Astrocyte of the spinal cord (primary cell): ENCODE measurements at regions not wholly inside any gene's neighbourhood (a gene's known extent, or its start where the extent isn't known, plus 50 kb on each side); places are given as distances from the start of the nearest gene placed in this dataset.
A peak's percentile ranks its signal among the peaks of the same experiment; 100 is the strongest.

ENCODE experiments used
- DNase-seq: peaks from one replicate; pipeline ENCODE4 v3.0.0; 2011; ENCODE audit warnings: low read depth, low spot score
- H3K4me3 ChIP-seq: 2 replicates; pipeline ENCODE4 v1.5.1; 2011; ENCODE audit warnings: low read depth, mild to moderate bottlenecking, low read length, moderate library complexity
- in situ Hi-C: cut with HindIII; loops from 2 replicates; pipeline ENCODE4 v1.10.0; 2017; ENCODE audit warnings: low sequenced_read_pairs
- TF ChIP-seq, protein P1 (sequence below): IDR thresholded peaks from 2 replicates; pipeline ENCODE4 v1.5.1; 2012; ENCODE audit warnings: low read depth, mild to moderate bottlenecking, low read length, inconsistent platforms

DNA sequence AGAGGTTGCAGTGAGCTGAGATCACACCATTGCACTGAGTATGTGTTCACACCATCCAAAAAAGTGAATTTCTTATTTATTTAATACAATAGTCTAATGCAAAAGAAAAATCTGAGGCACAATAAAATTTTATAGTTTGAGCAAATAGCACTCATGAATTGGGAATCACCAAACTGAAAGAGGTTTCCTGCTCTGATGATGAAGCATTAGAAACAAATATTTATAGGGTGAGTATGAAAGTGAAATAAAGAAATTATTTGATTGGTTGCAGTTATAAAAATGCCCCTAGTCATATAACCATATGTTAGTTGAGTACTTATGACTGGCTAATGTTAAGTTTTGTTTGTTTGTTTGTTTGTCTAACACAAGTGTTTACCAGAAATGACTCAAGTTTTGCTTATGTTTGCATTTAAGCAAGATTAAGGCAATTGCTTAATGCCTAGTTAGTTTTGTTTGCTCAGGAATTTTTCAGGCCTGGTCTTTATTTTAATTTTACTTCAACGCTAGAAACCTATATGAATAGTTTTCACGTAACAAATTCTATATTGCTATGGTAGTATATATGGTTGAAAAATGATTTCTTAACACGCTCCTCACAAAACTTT is 151.5 kb upstream of the FAM83B start:
- no peak for DNase-seq
- TF ChIP-seq, protein P1, sequence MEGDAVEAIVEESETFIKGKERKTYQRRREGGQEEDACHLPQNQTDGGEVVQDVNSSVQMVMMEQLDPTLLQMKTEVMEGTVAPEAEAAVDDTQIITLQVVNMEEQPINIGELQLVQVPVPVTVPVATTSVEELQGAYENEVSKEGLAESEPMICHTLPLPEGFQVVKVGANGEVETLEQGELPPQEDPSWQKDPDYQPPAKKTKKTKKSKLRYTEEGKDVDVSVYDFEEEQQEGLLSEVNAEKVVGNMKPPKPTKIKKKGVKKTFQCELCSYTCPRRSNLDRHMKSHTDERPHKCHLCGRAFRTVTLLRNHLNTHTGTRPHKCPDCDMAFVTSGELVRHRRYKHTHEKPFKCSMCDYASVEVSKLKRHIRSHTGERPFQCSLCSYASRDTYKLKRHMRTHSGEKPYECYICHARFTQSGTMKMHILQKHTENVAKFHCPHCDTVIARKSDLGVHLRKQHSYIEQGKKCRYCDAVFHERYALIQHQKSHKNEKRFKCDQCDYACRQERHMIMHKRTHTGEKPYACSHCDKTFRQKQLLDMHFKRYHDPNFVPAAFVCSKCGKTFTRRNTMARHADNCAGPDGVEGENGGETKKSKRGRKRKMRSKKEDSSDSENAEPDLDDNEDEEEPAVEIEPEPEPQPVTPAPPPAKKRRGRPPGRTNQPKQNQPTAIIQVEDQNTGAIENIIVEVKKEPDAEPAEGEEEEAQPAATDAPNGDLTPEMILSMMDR = no peak
- H3K4me3 ChIP-seq = no peak overlapping the region
- in situ Hi-C loops = no loop called here

DNA sequence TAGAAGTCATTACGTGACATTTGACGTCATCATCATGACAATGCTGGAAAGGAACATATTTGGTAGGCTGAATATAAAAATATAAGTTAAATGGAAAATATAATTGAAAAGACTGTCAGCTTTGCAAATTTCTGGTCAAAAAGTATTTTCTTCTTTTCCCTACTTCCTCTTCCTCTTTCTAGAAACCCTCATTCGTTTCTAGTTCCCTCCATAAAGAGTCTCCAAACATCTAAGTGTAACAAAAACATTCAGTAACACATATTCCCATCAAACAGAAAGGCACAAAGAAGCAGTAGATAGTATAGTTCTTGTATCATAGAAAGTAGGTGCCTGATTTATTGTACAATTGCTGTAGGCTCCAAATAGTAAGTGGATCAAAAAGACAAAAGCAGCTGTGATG is 150.8 kb upstream of the FAM83B start:
- in situ Hi-C loops = no loop called here
- DNase-seq = no peak
- TF ChIP-seq, protein P1 = no peak
- no peak overlapping the region for H3K4me3 ChIP-seq

DNA sequence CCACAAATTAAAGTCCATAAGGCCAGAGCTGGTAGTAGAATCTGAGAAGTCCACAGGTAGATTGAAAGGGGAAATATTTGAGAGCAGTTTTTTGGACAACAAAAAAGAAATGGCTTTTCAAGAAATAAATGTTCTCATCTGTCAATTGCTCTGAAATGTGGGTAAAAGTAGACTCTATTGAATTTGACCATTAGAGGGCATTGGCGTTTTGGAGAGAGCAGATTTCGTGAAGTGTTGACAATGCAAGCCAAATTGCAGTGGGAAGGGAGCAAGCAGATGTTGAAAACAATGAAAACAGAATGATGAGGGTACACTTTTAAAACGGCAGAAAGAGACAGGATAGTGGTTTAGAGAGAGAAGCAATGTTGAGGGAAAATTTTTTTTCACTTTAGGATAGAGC is 149.1 kb upstream of the FAM83B start:
- DNase-seq = no peak
- H3K4me3 ChIP-seq = no peak overlapping the region
- in situ Hi-C loops = no loop called here
- TF ChIP-seq, protein P1 = peak; percentile 2

DNA sequence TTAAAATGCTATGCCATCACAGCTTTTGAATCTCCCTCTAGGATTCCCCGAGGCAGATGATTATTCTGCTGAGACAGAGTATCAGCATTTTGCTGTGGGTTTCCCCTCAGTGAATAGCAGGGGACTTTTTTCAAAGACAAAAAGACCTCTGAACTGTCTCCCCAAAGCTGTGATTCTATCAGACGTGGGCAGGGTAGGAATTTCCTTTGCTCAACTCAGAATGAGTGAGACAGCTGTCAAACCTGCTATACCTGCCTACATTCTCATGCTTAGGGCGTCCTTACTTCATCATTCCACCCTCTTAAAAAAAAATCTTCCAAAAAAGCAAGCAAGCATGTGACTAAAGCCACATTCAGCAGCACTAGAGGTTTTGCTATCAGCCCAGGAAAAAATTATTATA is 147.6 kb upstream of the FAM83B start:
- DNase-seq = no peak
- no peak overlapping the region for H3K4me3 ChIP-seq
- in situ Hi-C loops = no loop called here
- TF ChIP-seq, protein P1 = no peak

DNA sequence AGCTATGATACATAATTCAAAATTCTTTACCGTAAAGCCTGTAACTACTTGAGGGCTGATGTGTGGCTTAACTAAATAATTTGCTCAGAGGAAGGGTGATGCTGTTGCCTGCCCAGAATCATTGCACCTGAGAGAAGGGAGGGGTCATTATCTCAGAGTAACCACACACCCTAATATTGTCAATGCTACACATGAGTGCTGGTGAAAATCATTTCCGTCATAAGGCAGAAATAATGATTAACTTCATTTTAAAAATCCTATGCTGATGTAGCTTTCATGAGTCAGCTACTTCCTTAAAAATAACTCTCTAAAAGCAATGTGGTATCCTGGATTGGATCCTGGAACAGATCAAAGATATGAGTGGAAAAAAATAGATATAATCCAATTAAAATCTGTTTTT is 146.4 kb upstream of the FAM83B start:
- TF ChIP-seq, protein P1 = no peak
- no peak for DNase-seq
- in situ Hi-C loops = no loop called here
- no peak overlapping the region for H3K4me3 ChIP-seq

DNA sequence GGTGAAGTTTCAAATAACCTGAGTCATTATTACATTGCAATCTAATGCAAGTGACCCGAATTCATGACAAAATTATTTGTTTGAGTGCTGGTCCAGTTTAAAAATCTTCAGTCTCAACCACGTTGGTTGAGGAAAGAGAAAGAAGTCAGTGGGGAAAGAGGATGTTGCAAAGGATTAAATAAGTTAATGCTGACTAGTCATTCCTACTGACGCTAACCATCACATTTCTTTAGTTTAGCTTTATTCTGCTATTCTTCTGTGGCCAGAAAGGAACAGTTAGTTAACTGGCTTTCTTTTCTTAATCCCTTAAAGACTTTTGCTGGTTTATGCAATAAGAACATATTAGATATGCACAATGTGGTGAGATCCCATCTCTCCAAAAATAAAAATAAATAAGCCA is 143.8 kb upstream of the FAM83B start:
- no peak for DNase-seq
- in situ Hi-C loops = no loop called here
- TF ChIP-seq, protein P1 = no peak
- H3K4me3 ChIP-seq = no peak overlapping the region

DNA sequence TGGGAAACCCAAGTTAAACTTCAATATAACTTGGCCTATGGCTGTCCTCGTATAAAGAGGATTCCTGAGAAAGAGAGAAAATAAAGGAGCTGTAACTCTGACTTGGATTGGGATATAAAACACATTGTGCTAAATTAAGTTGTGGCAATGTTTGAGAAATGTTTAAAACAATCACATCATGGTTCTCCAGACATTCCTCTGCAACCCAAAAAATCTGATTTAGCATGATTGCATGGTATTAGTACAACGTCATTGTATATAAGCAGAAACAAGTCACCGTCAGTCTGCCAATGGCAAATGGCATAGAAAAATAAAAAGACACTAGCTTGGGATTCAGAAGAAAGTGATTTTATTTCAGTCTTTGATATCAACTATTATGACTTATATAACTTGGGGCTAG is 140.2 kb upstream of the FAM83B start:
- TF ChIP-seq, protein P1 = no peak
- in situ Hi-C loops = no loop called here
- no peak overlapping the region for H3K4me3 ChIP-seq

More for the DNA sequence above, 140.2 kb upstream of the FAM83B start:
- no peak for DNase-seq
